Keratinocyte (primary cell): ENCODE measurements at regions not wholly inside any gene's neighbourhood (a gene's known extent, or its start where the extent isn't known, plus 50 kb on each side); places are given as distances from the start of the nearest gene placed in this dataset.

Experiments used
- EZH2 ChIP-seq: IDR thresholded peaks from one replicate; pipeline ENCODE4 v1.6.1; 2012; ENCODE audit warnings: inconsistent platforms, mild to moderate bottlenecking, low read length, moderate library complexity
- TF ChIP-seq, protein P1 (sequence below), 3 experiments: IDR thresholded peaks in 1 of 3; conservative IDR thresholded peaks in 1 of 3; optimal IDR thresholded peaks in 1 of 3; 2 replicates in 2 of 3; 3 replicates in 1 of 3; pipeline versions ENCODE3 to v1.5.1; 2011; ENCODE audit warnings: low read length in 3 of 3, mild to moderate bottlenecking in 3 of 3, moderate library complexity in 2 of 3, control low read depth in 1 of 3, inconsistent platforms in 1 of 3; ENCODE audit not compliant: insufficient read depth in 2 of 3; ENCODE audit errors: extremely low read depth in 1 of 3

- no peak for TF ChIP-seq EZH2
- TF ChIP-seq, protein P1, sequence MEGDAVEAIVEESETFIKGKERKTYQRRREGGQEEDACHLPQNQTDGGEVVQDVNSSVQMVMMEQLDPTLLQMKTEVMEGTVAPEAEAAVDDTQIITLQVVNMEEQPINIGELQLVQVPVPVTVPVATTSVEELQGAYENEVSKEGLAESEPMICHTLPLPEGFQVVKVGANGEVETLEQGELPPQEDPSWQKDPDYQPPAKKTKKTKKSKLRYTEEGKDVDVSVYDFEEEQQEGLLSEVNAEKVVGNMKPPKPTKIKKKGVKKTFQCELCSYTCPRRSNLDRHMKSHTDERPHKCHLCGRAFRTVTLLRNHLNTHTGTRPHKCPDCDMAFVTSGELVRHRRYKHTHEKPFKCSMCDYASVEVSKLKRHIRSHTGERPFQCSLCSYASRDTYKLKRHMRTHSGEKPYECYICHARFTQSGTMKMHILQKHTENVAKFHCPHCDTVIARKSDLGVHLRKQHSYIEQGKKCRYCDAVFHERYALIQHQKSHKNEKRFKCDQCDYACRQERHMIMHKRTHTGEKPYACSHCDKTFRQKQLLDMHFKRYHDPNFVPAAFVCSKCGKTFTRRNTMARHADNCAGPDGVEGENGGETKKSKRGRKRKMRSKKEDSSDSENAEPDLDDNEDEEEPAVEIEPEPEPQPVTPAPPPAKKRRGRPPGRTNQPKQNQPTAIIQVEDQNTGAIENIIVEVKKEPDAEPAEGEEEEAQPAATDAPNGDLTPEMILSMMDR (optimal IDR thresholded peaks at IDR 0.05 in 1 of 3, IDR thresholded peaks at IDR 0.05 in 1 of 3, conservative IDR thresholded peaks at IDR 0.05 in 1 of 3; ENCODE audit: extremely low read depth in 1 of 3, insufficient read depth in 2 of 3, low read length in 3 of 3) = no peak
Measured at GRCh38 chr2:56444339-56444738, 260.5 kb downstream of the CCDC85A start.
